Psoas muscle (tissue), 7 donors: ENCODE measurements at regions not wholly inside any gene's neighbourhood (a gene's known extent, or its start where the extent isn't known, plus 50 kb on each side); places are given as distances from the start of the nearest gene placed in this dataset.

Source experiments
- ATAC-seq, 4 donors: fragments of 200-7000 bp; cut with Tn5 transposase; one replicate each; pipeline ENCODE4 v1.9.1; 2020; ENCODE audit warnings: moderate library complexity in 3 of 4, mild to moderate bottlenecking in 2 of 4
- DNase-seq, 2 donors: peaks; one replicate each; pipeline ENCODE4 v3.0.0-alpha.2; 2020
- H3K27ac ChIP-seq: fragments of 200-600 bp; one replicate; pipeline ENCODE4 v1.8.0; 2022
- H3K27me3 ChIP-seq, 3 donors: fragments of 200-600 bp in 1 of 3; one replicate each; pipeline versions ENCODE4 v1.6.1 to v1.8.0; 2013 to 2022; ENCODE audit warnings: low read length in 2 of 3, mild to moderate bottlenecking in 2 of 3, moderate library complexity in 1 of 3; ENCODE audit not compliant: insufficient read depth in 3 of 3
- H3K36me3 ChIP-seq, 2 donors: fragments of 200-600 bp in 1 of 2; one replicate each; pipeline versions ENCODE4 v1.6.1 to v1.8.0; 2013 to 2022; ENCODE audit warnings: low read depth in 1 of 2, mild to moderate bottlenecking in 1 of 2, moderate library complexity in 1 of 2; ENCODE audit not compliant: insufficient read depth in 1 of 2
- H3K4me1 ChIP-seq: fragments of 200-600 bp; one replicate; pipeline ENCODE4 v1.8.0; 2022
- H3K4me3 ChIP-seq: fragments of 200-600 bp; one replicate; pipeline ENCODE4 v1.8.0; 2022; ENCODE audit warnings: mild to moderate bottlenecking
- H3K9me3 ChIP-seq: fragments of 200-600 bp; one replicate; pipeline ENCODE4 v1.8.0; 2022
- WGBS, 3 donors: extraction: QIAGEN DNeasy Blood & Tissue Kit; methylation state at CpG; one replicate each; pipeline versions ENCODE4 v1.1.6 to v1.1.7; 2013; 5-methylcytosine and 5-hydroxymethylcytosine counted together
- intact Hi-C, 2 donors: fragments of 100-400 bp; cut with DNase I; formaldehyde crosslinking; loops; one replicate each; pipeline versions ENCODE4 v1.11.0 to v1.14.2; 2022
- TF ChIP-seq, protein P1 (sequence below): fragments of 200-600 bp; IDR thresholded peaks from one replicate; pipeline ENCODE4 v1.8.0; 2022; ENCODE audit warnings: antibody characterized with exemption
- donor health status: healthy with polysubstance abuse.
- donor health status: DM: no; HTN: no; CAD: no; lungs with moderate emphysema.
- donor health status: Bipolar disorder and iron deficiency.
- donor health status: healthy.
- donor health status: DM: yes; HTN: yes; CAD: no.
- donor health status: DM: no; HTN: no; CAD: no.
- donor health status: DM: yes; HTN: yes; CAD: no.

DNA sequence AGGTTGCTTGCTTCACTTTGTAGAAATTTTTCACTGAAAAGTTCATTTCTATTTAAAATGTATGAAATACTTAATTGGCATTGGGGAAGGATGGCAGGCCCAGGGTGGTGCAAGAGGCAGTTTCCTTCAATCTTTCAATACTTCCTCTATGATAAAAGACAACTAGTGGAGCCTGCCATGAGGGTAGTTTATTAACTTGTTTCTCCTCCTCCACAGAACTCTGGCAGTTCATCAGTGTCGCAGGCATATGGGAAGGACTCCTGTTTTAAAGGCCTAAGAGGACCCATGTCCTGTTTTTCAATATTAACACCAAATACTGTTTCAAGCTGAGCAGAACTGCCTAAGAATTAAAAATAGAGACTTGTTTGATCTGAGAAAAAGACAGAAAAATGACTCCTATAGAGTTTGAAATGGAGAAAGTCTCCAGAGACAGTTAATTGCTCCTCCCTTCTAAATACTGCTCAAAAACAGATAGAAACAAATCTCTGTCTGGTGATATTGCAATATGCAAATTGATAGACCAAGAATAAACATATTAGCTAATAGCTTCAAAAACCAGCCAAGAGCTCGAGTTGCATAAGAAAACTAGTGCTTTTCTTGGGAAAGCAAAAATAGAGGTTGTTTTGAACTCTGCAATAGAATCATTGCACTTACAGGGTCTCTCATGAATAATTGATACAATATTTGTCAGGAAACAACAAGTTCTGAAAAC lies 665.7 kb upstream of the SLC35B3 start:
- no peak for DNase-seq
- H3K36me3 ChIP-seq, result no peaks in the 10 kb centered on the region
- 51 to 64% (median 52%) methylated on average over 2 of the region's 2 CpGs for WGBS, 3 donors
- H3K9me3 ChIP-seq, result no peaks in the 10 kb centered on the region
- TF ChIP-seq, protein P1, sequence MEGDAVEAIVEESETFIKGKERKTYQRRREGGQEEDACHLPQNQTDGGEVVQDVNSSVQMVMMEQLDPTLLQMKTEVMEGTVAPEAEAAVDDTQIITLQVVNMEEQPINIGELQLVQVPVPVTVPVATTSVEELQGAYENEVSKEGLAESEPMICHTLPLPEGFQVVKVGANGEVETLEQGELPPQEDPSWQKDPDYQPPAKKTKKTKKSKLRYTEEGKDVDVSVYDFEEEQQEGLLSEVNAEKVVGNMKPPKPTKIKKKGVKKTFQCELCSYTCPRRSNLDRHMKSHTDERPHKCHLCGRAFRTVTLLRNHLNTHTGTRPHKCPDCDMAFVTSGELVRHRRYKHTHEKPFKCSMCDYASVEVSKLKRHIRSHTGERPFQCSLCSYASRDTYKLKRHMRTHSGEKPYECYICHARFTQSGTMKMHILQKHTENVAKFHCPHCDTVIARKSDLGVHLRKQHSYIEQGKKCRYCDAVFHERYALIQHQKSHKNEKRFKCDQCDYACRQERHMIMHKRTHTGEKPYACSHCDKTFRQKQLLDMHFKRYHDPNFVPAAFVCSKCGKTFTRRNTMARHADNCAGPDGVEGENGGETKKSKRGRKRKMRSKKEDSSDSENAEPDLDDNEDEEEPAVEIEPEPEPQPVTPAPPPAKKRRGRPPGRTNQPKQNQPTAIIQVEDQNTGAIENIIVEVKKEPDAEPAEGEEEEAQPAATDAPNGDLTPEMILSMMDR, result no peak
- no peaks in the 10 kb centered on the region for H3K4me1 ChIP-seq
- ATAC-seq, result no peak
- H3K27ac ChIP-seq, result no peak overlapping the region
- no peak overlapping the region for H3K4me3 ChIP-seq
- intact Hi-C loops, result no loop called here
- H3K27me3 ChIP-seq, result no peaks in the 10 kb centered on the region

DNA sequence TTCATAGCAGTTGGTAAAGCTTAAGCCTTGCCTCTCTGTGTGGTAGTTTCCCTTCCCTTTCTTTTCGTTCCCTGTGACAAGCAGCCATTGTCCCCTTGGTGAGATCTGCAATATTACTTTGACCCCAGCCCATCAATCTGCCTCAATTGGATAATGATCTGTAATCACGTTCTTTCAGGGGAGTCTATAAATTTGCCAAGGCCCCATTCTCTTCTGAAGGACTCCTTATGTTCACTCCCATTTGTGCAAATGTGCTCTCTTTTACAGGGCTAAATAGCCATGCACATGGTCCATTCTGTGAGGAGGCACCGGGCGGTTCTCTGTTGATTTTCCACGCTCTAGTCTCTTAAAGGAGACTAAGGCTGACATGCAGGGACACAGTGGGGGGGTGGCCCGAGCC lies 660.4 kb upstream of the SLC35B3 start:
- Histone ChIP-seq H3K4me1 (no peaks in the 10 kb centered on the region), H3K36me3 (no peaks in the 10 kb centered on the region), H3K27ac (no peak overlapping the region), H3K4me3 (no peak overlapping the region), H3K27me3 (no peaks in the 10 kb centered on the region), H3K9me3 (no peaks in the 10 kb centered on the region)
- TF ChIP-seq, protein P1, result no peak
- ATAC-seq, result no peak
- WGBS, 3 donors, result 27 to 34% (median 28%) methylated on average over 6 of the region's 6 CpGs
- DNase-seq, result no peak
- intact Hi-C loops, result no loop called here

DNA sequence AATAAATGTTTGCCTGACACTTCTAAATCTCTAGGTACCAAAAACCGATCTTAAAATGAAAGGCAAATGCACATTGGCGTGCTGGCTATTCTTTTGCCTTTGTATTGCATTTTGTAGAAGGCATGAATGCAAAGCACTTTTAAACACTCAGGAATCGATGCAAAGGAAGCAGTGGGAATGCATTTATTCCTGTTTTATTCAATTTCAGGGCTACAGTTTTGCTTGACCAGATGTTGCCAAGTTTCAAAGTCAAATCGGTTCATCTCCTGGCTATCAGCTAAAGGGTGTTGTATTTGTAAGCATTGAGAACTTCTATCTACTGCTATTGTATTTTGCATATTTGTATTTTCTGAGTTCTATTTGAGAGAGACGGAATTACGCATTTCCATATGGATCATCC lies 659.8 kb upstream of the SLC35B3 start:
- TF ChIP-seq, protein P1, result no peak
- no peak for DNase-seq
- Histone ChIP-seq H3K36me3 (no peaks in the 10 kb centered on the region), H3K4me1 (no peaks in the 10 kb centered on the region), H3K27ac (no peak overlapping the region), H3K4me3 (no peak overlapping the region), H3K9me3 (no peaks in the 10 kb centered on the region), H3K27me3 (no peaks in the 10 kb centered on the region)
- no peak for ATAC-seq
- 78 to 80% (median 78%) methylated on average over 6 of the region's 6 CpGs for WGBS, 3 donors
- intact Hi-C loops, result no loop called here

DNA sequence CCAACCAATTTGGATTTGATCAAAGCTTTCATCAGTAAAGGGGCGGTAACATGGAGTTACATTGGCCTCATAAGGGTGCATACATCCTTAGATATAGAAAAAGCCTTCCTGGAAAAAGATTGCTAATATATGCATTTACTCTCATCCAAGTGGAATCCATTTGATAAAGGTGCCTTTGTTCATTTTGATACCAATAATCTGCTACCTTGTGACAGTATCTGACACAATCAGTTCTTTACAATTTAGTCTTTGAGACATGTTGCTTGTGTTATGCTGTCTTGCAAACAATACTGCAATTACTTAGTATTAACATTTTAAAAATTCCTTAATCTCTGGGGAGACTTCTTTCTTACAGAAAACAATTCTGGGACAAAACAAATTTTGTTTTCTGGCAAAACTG lies 654.4 kb upstream of the SLC35B3 start:
- no peaks in the 10 kb centered on the region for H3K27me3 ChIP-seq
- H3K36me3 ChIP-seq, result no peaks in the 10 kb centered on the region
- DNase-seq (no peak), ATAC-seq (no peak)
- 86 to 95% (median 90%) methylated on average over 1 of the region's 1 CpG for whole genome bisulfite sequencing, 3 donors
- TF ChIP-seq, protein P1, result no peak
- H3K4me1 ChIP-seq, result no peaks in the 10 kb centered on the region
- intact Hi-C loops, result no loop called here
- H3K9me3 ChIP-seq, result no peaks in the 10 kb centered on the region
- H3K4me3 ChIP-seq, result no peak overlapping the region
- no peak overlapping the region for H3K27ac ChIP-seq

DNA sequence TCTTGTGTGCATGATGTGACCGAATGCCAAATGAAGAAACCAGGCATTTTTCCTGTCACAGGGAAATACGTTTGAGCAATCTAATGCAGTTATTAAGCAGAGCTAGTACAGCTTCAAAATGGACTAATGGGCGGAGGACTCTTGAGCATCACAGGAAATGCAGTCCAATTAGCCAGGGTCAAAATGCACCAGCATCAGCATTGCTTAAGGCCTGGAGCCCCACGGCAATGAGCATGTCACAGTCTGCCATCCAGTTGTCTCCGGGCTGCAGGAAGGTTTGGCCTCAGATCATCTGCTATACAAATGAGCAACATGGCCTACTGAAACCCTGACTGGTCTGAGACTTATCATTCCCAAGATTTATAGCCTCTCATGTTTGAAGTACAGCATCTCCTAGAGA lies 652.1 kb upstream of the SLC35B3 start:
- H3K4me3 ChIP-seq, result no peak overlapping the region
- DNase-seq (no peak), ATAC-seq (no peak)
- WGBS, 3 donors, result 69 to 70% (median 70%) methylated on average over 5 of the region's 5 CpGs
- H3K27ac ChIP-seq, result no peak overlapping the region
- no peaks in the 10 kb centered on the region for H3K36me3 ChIP-seq
- TF ChIP-seq, protein P1, result no peak
- no peaks in the 10 kb centered on the region for H3K9me3 ChIP-seq
- intact Hi-C loops, result no loop called here
- H3K27me3 ChIP-seq, result no peaks in the 10 kb centered on the region
- no peaks in the 10 kb centered on the region for H3K4me1 ChIP-seq
